OCI-LY7 (cell line): ENCODE measurements at regions not wholly inside any gene's neighbourhood (a gene's known extent, or its start where the extent isn't known, plus 50 kb on each side); places are given as distances from the start of the nearest gene placed in this dataset.

Experiments used
- BruUV-seq: library from RNA; stranded (reverse); fragments of 400-500 nt; replicated peaks from 2 replicates; lab custom pipeline; 2021; lab: Mats Ljungman, UMichigan
- CTCF ChIA-PET: fragments of 300-600 bp; sonication (Branson Sonifier 250); formaldehyde crosslinking; loops from one replicate; lab custom pipeline; 2022; ENCODE audit warnings: antibody characterized with exemption; ENCODE audit not compliant: unreplicated experiment; lab: Charles Lee
- POLR2A ChIA-PET: fragments of 300-600 bp; sonication (Branson Sonifier 250); formaldehyde crosslinking; loops from one replicate; lab custom pipeline; 2022; ENCODE audit warnings: antibody characterized with exemption; lab: Charles Lee
- DNase-seq: peaks from one replicate; pipeline ENCODE4 v3.0.0-alpha.2; 2015; ENCODE audit warnings: low spot score
- H2AFZ ChIP-seq: fragments of 200-600 bp; sonication (generic), shearing (Covaris generic); 2 replicates; pipeline ENCODE4 v1.6.1; 2014; ENCODE audit warnings: mild to moderate bottlenecking, antibody characterized with exemption, low read length, moderate library complexity
- H3K27ac ChIP-seq: fragments of 200-600 bp; sonication (generic); 2 replicates; pipeline ENCODE4 v1.5.1; 2014; ENCODE audit warnings: mixed run types, low read depth, mild to moderate bottlenecking, moderate library complexity, low read length, inconsistent platforms; ENCODE audit not compliant: poor library complexity, severe bottlenecking
- H3K36me3 ChIP-seq: fragments of 200-600 bp; sonication (generic); 2 replicates; pipeline ENCODE4 v1.6.1; 2014; ENCODE audit warnings: mild to moderate bottlenecking, antibody characterized with exemption, low read length, moderate library complexity, mixed read lengths; ENCODE audit not compliant: insufficient read depth
- H3K4me1 ChIP-seq: fragments of 200-600 bp; sonication (generic); 2 replicates; pipeline ENCODE4 v1.5.1; 2014; ENCODE audit warnings: mild to moderate bottlenecking, low read length; ENCODE audit not compliant: insufficient read depth, poor library complexity, severe bottlenecking
- H3K4me2 ChIP-seq: fragments of 200-600 bp; sonication (generic); 2 replicates; pipeline ENCODE4 v1.6.1; 2014; ENCODE audit warnings: mild to moderate bottlenecking, low read length
- H3K4me3 ChIP-seq: fragments of 200-600 bp; sonication (generic); 2 replicates; pipeline ENCODE4 v1.5.1; 2014; ENCODE audit warnings: mild to moderate bottlenecking, low read depth, low read length; ENCODE audit not compliant: poor library complexity, severe bottlenecking
- H3K79me2 ChIP-seq: fragments of 200-600 bp; sonication (generic); 2 replicates; pipeline ENCODE4 v1.6.1; 2016; ENCODE audit warnings: low read depth, mild to moderate bottlenecking, low read length, moderate library complexity, mixed read lengths; ENCODE audit not compliant: insufficient read depth
- H3K9me2 ChIP-seq: fragments of 200-600 bp; sonication (generic); 2 replicates; pipeline ENCODE4 v1.6.1; 2016; ENCODE audit warnings: mild to moderate bottlenecking, low read length, mixed read lengths; ENCODE audit not compliant: insufficient read depth
- H3K9me3 ChIP-seq: fragments of 200-600 bp; sonication (generic); 2 replicates; pipeline ENCODE4 v1.6.1; 2014; ENCODE audit warnings: mild to moderate bottlenecking, mixed run types, low read length, mixed read lengths
- H4K20me1 ChIP-seq: fragments of 200-600 bp; sonication (generic); 2 replicates; pipeline ENCODE4 v1.6.1; 2014; ENCODE audit warnings: mild to moderate bottlenecking, antibody characterized with exemption, low read length, moderate library complexity, mixed read lengths; ENCODE audit not compliant: insufficient read depth
- EZH2phosphoT487 ChIP-seq: fragments of 200-600 bp; sonication (generic); IDR thresholded peaks from 2 replicates; pipeline ENCODE4 v1.6.1; 2018; ENCODE audit warnings: low read depth, borderline replicate concordance, mild to moderate bottlenecking, mixed run types, antibody characterized with exemption, low read length, moderate library complexity, mixed read lengths
- intact Hi-C: fragments of 100-400 bp; cut with micrococcal nuclease; formaldehyde crosslinking; loops from one replicate; pipeline ENCODE4 v1.10.0; 2022; ENCODE audit not compliant: unreplicated experiment
- TF ChIP-seq, protein P1 (sequence below): fragments of 200-600 bp; sonication (generic); conservative IDR thresholded peaks from 2 replicates; pipeline ENCODE4 v1.5.1; 2014; ENCODE audit warnings: mild to moderate bottlenecking, antibody characterized with exemption, low read length, moderate library complexity, mixed read lengths

- ChIA-PET CTCF (no interaction called here), POLR2A (no interaction called here)
- Histone ChIP-seq H3K4me1 (no peaks in the 10 kb centered on the region), H2AFZ (no peak overlapping the region), H3K9me3 (no peaks in the 10 kb centered on the region), H3K4me3 (no peak overlapping the region), H3K36me3 (no peaks in the 10 kb centered on the region), H3K4me2 (no peak overlapping the region), H3K27ac (no peak overlapping the region), H4K20me1 (no peaks in the 10 kb centered on the region), H3K79me2 (no peaks in the 10 kb centered on the region), H3K9me2 (no peaks in the 10 kb centered on the region)
- intact Hi-C loops: no loop called here
- no peak for TF ChIP-seq EZH2phosphoT487
- TF ChIP-seq, protein P1, sequence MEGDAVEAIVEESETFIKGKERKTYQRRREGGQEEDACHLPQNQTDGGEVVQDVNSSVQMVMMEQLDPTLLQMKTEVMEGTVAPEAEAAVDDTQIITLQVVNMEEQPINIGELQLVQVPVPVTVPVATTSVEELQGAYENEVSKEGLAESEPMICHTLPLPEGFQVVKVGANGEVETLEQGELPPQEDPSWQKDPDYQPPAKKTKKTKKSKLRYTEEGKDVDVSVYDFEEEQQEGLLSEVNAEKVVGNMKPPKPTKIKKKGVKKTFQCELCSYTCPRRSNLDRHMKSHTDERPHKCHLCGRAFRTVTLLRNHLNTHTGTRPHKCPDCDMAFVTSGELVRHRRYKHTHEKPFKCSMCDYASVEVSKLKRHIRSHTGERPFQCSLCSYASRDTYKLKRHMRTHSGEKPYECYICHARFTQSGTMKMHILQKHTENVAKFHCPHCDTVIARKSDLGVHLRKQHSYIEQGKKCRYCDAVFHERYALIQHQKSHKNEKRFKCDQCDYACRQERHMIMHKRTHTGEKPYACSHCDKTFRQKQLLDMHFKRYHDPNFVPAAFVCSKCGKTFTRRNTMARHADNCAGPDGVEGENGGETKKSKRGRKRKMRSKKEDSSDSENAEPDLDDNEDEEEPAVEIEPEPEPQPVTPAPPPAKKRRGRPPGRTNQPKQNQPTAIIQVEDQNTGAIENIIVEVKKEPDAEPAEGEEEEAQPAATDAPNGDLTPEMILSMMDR: no peak
- DNase-seq: no peak
- BruUV-seq: no TSS peak
Observed at GRCh38 chr5:178790371-178790770, 59.9 kb upstream of the ZNF354A start.

- no TSS peak for BruUV-seq
- no peak overlapping the region for H3K27ac ChIP-seq
- H3K4me3 ChIP-seq: no peak overlapping the region
- no peaks in the 10 kb centered on the region for H3K36me3 ChIP-seq
- TF ChIP-seq EZH2phosphoT487: no peak
- TF ChIP-seq, protein P1: no peak
- no peaks in the 10 kb centered on the region for H3K9me2 ChIP-seq
- H3K79me2 ChIP-seq: no peaks in the 10 kb centered on the region
- H3K4me2 ChIP-seq: no peak overlapping the region
- ChIA-PET CTCF (no interaction called here), POLR2A (interaction anchor here (0.6 kb wide), 1 partner anchor 461 kb away, joined by 3 read pairs; no protein-coding TSS in a partner anchor)
- H2AFZ ChIP-seq: no peak overlapping the region
- no peak for DNase-seq
- intact Hi-C loops: no loop called here
- no peaks in the 10 kb centered on the region for H3K4me1 ChIP-seq
- no peaks in the 10 kb centered on the region for H3K9me3 ChIP-seq
- no peaks in the 10 kb centered on the region for H4K20me1 ChIP-seq
Observed at GRCh38 chr5:178788381-178789085, 58.1 kb upstream of the ZNF354A start.

DNA sequence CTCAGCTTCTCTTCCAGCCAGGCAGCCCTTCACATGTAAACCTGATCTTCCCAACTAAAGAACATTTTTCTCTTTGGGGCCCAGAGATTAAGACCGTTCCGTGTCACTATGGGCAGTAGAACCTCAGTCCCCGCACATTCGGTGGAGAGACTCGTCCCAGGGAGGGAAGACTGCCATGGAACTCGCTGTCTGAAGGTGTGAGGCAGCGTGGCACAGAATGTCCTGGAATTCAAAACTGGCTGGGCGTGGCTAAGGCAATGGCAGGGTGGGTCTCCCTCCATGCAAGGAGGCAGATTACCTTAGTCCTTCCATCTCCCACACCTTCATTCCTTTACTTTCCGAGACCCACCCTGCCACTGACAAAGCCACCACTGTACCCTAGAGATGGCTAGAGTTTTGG is 57.4 kb upstream of the ZNF354A start:
- ChIA-PET CTCF (no interaction called here), POLR2A (no interaction called here)
- intact Hi-C loops: no loop called here
- no TSS peak for BruUV-seq
- Histone ChIP-seq H3K79me2 (no peaks in the 10 kb centered on the region), H3K4me2 (no peak overlapping the region), H3K27ac (no peak overlapping the region), H3K9me2 (no peaks in the 10 kb centered on the region), H3K4me3 (no peak overlapping the region), H4K20me1 (no peaks in the 10 kb centered on the region), H3K4me1 (no peaks in the 10 kb centered on the region), H3K9me3 (no peaks in the 10 kb centered on the region), H2AFZ (no peak overlapping the region), H3K36me3 (no peaks in the 10 kb centered on the region)
- no peak for TF ChIP-seq EZH2phosphoT487
- no peak for DNase-seq
